Kidney epithelial cell (primary cell): ENCODE measurements at regions not wholly inside any gene's neighbourhood (a gene's known extent, or its start where the extent isn't known, plus 50 kb on each side); places are given as distances from the start of the nearest gene placed in this dataset.
"Not testable (repeated sequence)": the region's sequence is repeated elsewhere in the genome, so short reads cannot be mapped to it uniquely, and the experiment has no call there.

Experiments
- DNase-seq: peaks from one replicate; pipeline ENCODE4 v3.0.0-alpha.2; 2010; ENCODE audit warnings: low read depth
- H3K27me3 ChIP-seq: 2 replicates; pipeline ENCODE4 v1.6.0; 2011; ENCODE audit warnings: low read length; ENCODE audit not compliant: control insufficient read depth, insufficient read depth
- H3K36me3 ChIP-seq: 2 replicates; pipeline ENCODE4 v1.5.1; 2011; ENCODE audit warnings: low read length; ENCODE audit not compliant: control insufficient read depth, insufficient read depth
- H3K4me3 ChIP-seq: 2 replicates; pipeline ENCODE4 v1.5.1; 2011; ENCODE audit warnings: low read depth, mild to moderate bottlenecking, control low read depth, low read length
- TF ChIP-seq, protein P1 (sequence below): IDR thresholded peaks from 2 replicates; pipeline ENCODE4 v1.5.1; 2011; ENCODE audit warnings: mild to moderate bottlenecking, moderate library complexity, low read length, control low read depth, inconsistent platforms; ENCODE audit not compliant: insufficient read depth, poor library complexity, severe bottlenecking

DNA sequence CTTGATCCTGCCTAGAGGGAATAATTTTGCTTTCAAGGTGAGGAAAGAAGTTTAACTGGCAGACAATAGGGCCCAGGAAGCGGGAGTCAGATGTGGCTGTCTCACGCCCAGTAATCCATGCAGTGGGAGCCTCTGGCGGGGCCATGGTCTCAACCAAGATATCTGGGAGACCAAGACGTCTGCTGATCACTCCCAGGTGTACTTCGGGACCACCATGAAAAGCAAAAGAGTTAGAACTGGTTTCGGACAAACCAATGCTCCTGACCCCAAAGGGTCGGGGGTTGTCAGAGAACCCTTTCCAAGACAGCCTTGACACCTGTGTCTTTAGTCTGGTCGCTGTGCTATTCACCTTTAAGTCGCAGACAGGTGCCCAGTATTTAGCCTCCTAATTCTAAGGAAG, 256.9 kb upstream of the MBL2 start:
- Histone ChIP-seq H3K36me3 (no peaks in the 10 kb centered on the region), H3K4me3 (peak overlapping the region; percentile 32), H3K27me3 (no peaks in the 10 kb centered on the region)
- DNase-seq, result no peak
- TF ChIP-seq, protein P1, sequence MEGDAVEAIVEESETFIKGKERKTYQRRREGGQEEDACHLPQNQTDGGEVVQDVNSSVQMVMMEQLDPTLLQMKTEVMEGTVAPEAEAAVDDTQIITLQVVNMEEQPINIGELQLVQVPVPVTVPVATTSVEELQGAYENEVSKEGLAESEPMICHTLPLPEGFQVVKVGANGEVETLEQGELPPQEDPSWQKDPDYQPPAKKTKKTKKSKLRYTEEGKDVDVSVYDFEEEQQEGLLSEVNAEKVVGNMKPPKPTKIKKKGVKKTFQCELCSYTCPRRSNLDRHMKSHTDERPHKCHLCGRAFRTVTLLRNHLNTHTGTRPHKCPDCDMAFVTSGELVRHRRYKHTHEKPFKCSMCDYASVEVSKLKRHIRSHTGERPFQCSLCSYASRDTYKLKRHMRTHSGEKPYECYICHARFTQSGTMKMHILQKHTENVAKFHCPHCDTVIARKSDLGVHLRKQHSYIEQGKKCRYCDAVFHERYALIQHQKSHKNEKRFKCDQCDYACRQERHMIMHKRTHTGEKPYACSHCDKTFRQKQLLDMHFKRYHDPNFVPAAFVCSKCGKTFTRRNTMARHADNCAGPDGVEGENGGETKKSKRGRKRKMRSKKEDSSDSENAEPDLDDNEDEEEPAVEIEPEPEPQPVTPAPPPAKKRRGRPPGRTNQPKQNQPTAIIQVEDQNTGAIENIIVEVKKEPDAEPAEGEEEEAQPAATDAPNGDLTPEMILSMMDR, result no peak

- H3K36me3 ChIP-seq, H3K4me3 ChIP-seq, DNase-seq: not testable (repeated sequence)
Measured at GRCh38 chr10:53025765-53026164, 253.2 kb upstream of the MBL2 start.

DNA sequence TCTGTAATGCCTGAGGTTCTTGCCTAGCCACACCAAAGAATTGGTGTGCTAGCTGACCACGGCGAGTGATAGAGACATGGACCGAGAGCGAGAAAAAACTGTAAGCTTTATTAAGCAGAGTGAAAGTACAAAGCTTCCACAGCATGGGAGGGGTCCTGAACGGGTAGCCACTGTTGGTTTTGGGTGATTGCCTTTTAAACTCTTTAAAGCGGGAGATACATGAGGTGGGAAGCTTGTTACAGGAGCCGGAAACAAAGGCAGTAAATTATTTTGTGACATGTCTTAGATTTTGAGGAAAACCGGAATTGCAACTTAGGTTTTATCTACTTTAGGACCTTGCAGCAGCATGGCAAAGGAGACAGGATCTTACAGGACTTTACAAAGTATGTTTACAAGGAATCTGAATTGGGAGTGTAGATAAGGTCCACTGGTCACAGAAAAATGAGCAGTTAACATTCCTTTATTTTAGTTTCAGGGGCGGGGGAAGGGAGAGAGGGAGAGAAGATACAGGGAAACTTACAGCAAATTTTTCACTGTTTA, 252.7 kb upstream of the MBL2 start:
- Histone ChIP-seq H3K27me3 (no peaks in the 10 kb centered on the region), H3K36me3 (no peaks in the 10 kb centered on the region), H3K4me3 (peak overlapping the region; percentile 22)
- DNase-seq, result peak; percentile 43
- TF ChIP-seq, protein P1, result no peak

More at GRCh38 chr10:53025765-53026164, 253.2 kb upstream of the MBL2 start:
- H3K27me3 ChIP-seq, result not testable (repeated sequence)

GRCh38 chr10:53023411-53023810, 250.8 kb upstream of the MBL2 start:
- TF ChIP-seq, protein P1, result no peak
- H3K36me3 ChIP-seq, result no peaks in the 10 kb centered on the region
- no peak for DNase-seq
- no peaks in the 10 kb centered on the region for H3K27me3 ChIP-seq
- H3K4me3 ChIP-seq, result no peak overlapping the region

- Histone ChIP-seq H3K4me3 (no peak overlapping the region), H3K27me3 (no peaks in the 10 kb centered on the region), H3K36me3 (no peaks in the 10 kb centered on the region)
- TF ChIP-seq, protein P1, result no peak
- no peak for DNase-seq
Measured at GRCh38 chr10:53022611-53023088, 250.1 kb upstream of the MBL2 start.

GRCh38 chr10:53013201-53013810, 240.7 kb upstream of the MBL2 start:
- H3K27me3 ChIP-seq, result no peaks in the 10 kb centered on the region
- no peak for DNase-seq
- no peak overlapping the region for H3K4me3 ChIP-seq
- TF ChIP-seq, protein P1, result no peak
- no peaks in the 10 kb centered on the region for H3K36me3 ChIP-seq
